UCSD-AML1 (cell line): ENCODE measurements at regions not wholly inside any gene's neighbourhood (a gene's known extent, or its start where the extent isn't known, plus 50 kb on each side); places are given as distances from the start of the nearest gene placed in this dataset.

Experiments used
- DNase-seq: peaks from one replicate; lab custom pipeline; 2025; ENCODE audit not compliant: unreplicated experiment; lab: John Stamatoyannopoulos, UW

- no peak for DNase-seq
These were observed 50.6 kb upstream of the FER start for GRCh38 chr5:108696951-108697715.

- no peak for DNase-seq
These were observed 51.3 kb upstream of the FER start for GRCh38 chr5:108696407-108696806.

DNA sequence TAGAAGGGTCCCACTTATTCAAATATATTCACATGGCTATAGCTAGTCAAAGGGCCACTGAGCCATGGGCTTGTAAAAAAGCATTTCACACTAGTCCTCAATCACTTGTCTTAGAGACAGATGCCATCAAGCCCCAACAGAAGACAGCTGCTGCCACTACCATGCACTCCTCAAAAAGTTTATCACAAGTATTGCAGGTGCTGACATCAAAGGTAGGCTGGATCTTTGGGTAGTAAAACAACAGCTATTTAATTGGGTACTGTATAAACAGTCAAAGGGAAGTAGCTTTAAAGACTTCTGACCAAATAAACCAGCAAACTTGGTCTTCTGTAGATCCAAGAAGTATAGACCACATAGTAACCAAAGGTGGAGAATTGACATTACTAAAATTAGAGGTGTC, 59.2 kb upstream of the FER start:
- no peak for DNase-seq

GRCh38 chr5:108687595-108688200, 60.0 kb upstream of the FER start:
- peak; percentile 10 for DNase-seq

- DNase-seq: no peak
These were observed 61.0 kb upstream of the FER start for GRCh38 chr5:108686676-108687075.

- DNase-seq: peak; percentile 8
These were observed 62.1 kb upstream of the FER start for GRCh38 chr5:108685448-108686216.

DNA sequence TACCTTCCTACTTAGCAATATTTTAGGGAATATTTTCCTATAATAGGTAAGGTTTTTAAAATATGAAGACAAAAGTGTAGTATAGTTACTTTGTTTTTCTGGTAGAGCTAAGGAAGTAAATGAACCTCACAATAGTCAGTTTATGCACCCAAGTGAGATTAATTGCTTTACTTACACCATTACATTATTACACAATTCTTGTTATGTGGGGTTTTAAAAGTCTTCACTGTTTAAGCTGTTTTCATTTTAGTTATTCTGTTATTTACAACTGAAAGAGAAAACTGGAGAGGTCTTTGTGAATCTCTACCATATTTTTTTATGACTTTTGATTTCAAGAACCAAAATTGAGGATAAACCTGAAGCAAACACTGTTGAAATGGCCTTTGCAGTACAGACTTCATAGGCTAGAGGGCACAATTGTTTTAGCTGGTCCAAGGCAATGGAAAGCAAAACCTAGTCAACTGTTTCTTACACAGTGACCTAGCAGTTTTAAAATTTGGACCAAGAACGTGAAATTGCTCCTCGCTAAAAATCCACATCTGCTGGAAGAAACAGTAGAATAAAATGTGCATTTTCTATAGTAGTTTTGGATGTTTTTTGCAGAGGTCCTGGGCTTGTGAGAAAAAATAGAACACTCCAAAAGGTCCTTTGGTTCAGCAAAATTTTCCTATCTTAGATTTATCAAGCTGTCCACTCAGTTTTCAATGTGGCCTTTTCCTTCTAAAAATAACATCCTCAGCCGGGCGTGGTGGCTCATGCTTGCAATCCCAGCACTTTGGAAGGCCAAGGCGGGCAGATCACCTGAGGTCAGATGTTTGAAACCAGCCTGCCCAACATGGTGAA, 66.4 kb upstream of the FER start:
- no peak for DNase-seq

DNA sequence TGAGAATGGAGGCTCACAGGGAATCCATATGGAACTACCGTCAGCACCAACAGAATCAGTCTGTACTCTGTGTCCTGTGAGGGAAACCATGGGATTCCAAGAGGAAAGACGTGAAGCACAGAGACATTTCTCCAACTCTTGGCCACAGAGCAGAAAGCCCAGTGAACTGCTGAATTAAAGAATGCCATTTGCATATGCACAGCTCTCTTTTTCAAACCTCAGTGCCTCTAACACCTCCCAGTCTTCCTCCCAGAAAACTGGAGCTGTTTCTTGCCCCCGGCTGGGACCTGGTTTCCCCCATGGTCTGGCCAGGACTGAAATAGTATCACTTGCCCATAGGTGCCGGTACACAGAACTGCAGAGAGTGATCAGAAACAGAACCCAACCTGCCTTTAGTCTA, 69.6 kb upstream of the FER start:
- no peak for DNase-seq

DNA sequence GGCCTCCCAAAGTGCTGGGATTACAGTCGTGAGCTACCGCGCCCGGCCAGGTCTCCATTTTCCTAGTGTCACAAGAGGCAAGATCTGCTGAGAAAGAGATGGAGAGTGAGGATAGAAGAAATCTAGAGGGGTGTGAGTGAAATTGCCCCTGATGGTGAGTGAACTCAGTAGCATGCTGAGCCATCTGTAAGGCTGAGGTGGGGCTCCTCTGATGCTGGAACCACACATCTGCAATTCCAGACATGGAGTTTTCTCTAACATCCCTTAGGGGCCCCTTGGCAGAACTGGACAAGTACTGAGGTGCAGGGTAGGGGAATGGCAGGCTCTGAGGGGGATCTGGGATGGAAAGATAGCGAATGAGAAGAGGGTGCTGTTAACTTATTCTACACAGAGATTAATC, 72.0 kb upstream of the FER start:
- DNase-seq: no peak

DNA sequence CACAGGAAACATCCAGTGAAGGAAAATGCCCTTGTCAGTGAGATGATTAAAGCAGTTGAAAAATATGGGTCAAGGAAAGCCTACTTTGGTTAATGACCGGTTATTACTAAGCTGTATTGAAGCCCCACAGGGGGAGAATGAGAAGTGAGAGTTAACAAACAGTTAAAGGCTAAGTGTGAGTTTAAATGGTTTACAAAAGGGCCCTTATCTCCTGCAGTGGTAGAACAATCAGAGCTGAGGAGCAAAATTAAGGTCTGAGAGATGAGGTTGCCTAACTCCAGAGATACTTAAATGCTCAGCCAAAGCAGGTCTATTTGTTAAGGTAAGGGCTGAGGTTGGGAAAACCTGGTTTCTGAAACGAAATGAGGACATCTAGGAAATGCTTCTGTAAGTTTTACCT, 75.1 kb upstream of the FER start:
- no peak for DNase-seq

DNA sequence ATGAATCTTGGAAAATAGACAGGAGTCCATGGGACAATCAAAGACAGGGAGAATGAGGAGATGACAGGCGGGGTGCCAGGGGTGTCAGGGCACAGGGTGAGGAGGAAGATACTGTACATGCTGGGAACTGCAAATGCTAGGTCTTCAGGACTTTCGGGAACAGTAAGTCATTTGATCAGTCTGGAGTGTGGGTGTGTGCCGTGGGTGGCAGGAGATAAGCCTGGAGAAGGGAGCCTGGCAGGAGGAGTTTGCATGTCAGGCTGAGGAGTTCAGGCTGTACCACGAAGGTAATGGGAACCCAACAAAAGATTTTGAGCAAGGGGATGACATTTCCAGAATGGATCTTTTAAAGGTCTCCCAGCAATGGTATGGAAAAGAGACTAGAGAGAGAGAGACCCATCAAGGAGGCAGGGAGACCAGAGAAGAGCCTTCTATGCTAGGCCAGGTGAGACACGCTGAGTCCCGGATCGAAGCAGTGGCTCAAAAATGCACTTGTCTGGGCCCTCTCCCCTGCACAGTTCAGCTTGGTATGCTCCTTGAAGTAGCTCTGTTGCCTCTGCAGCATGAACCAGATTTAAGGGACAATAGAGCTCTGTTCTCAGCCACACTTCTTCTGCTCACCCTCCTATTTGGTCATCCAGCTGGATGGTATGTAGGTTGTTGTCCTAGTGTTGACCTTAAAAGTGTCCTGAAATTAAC, 77.0 kb upstream of the FER start:
- DNase-seq: peak; percentile 11

DNA sequence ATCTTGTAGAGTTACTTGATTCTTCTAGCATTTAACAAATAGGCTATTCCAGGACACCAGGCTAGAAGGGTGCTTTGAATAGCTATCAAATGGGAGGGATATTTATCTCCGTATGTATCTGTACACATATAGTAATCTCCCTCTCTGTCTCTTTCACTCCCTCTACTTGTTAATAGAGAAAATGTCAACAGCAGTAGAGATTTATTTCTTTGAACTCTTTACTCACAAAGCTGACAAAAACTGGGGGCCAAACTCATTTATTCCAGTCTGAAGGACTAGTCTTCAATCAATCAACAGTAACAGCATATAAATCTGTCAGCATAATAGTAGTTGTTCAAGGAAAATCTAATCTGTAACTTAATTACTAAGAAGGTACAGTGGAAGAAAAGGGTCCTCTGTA, 78.2 kb upstream of the FER start:
- DNase-seq: no peak

GRCh38 chr5:108661590-108662219, 86.0 kb upstream of the FER start:
- DNase-seq: no peak

DNA sequence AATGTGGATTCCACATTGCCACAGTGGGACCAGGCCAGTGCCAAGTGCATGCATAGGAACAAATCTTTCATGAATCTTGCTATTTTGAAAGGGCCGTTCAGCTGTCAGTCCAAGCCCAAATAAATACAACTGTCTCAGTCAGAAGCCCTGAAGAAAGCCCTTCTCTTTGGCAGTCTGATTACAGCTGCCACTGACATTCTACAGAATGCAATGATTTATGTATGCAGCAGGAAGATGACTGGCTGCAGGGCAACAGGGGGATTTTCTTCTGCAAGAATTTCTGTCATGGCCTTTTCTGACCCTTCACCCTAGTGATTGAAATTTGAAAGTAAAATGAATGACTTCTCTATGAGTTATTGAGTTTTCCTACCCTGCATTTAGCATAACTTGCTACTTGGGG, 86.7 kb upstream of the FER start:
- no peak for DNase-seq

DNA sequence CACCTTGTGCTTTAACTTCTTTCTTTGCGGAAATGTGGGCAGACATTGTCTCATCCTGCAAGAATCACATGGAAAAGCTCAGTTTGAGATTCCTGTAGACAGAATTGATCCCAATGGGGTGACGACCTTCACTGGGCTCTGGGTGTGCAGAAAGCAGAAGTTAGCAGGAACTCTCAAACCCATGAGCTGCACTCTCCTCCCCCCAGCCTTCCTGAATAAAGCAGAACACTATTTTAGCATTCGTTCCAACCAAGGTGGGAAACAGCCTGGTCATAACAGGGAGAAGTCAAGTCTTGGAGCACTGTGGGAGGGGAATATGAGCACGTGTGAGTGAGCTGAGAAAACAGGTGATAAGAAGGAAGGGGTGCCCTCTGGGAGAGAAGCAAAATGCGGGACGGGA, 87.4 kb upstream of the FER start:
- DNase-seq: peak; percentile 27

- DNase-seq: no peak
These were observed 88.2 kb upstream of the FER start for GRCh38 chr5:108659531-108659930.

- DNase-seq: no peak
These were observed 91.8 kb upstream of the FER start for GRCh38 chr5:108655750-108656450.

- no peak for DNase-seq
These were observed 93.6 kb upstream of the FER start for GRCh38 chr5:108654051-108654450.

DNA sequence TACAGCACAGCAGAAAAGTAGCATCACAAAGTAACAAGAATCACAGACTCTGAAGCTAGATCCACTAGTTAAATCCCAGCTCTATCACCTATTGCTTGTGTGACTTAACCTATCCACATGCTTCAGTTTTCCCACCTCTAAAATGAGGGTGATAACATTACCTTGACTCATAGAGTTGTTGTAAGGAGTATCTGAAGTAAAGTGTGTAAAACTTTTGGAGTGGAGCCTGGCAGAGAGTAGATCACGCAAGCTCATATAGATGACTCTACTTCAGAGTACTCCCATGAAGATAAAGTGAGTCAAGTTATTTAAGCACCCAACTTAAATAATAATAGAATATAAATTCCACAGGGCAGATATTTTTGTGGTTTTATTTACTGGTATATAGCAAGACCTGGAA, 94.5 kb upstream of the FER start:
- no peak for DNase-seq

DNA sequence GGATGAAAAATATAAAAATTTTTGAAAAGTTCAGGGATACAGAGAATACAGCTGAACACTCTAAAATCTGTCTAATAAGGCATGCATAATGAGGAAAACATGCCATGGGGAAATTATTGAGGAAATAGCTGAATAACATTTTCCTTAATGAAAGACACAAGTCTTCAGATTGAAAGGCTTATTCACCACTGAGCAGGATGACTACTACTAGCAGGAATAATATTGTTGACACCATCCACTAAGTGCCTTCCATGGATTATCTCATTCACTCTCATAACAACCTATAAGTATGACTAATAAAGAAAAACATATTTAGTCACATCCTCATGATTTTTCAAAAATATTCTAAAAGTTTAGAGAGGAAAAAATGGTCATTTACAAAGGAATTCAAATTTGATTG, 96.7 kb upstream of the FER start:
- no peak for DNase-seq
